ENCODE measurements at regions not wholly inside any gene's neighbourhood (a gene's known extent, or its start where the extent isn't known, plus 50 kb on each side); places are given as distances from the start of the nearest gene placed in this dataset.

DNA sequence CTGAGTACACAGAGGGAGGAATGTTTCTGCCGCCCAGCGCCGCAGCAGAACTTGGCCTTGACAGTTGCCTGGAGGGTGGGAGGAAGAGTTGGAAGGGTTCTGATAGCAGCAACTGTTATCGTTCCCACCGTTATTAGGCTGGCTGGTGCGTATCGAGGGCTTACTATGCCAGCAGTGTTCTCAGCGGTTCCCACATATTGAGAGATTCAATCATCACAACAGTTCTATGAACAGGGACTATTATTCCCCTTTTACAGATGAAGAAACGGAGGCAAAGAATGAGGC is 380.1 kb upstream of the SULF2 start:
- DNase-seq = no peak

- no peak for DNase-seq
Measured at GRCh38 chr20:48164566-48165400, 379.5 kb upstream of the SULF2 start.

DNA sequence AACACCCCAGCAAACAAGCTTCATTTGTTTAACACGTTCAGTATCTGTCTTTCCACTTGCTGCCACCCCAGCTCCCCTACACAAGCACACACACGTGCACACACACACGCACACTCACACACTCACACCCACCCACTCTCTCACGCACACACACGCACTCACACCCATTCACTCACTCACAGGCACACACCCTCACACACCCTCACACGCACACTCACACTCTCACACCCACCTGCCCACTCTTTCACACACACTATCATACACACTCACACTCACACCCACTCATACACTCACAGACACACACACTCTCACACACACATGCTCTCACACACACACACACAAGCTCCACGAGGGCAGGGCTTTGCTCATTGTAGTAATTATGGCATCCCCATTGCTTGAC is 378.8 kb upstream of the SULF2 start:
- DNase-seq = no peak

DNA sequence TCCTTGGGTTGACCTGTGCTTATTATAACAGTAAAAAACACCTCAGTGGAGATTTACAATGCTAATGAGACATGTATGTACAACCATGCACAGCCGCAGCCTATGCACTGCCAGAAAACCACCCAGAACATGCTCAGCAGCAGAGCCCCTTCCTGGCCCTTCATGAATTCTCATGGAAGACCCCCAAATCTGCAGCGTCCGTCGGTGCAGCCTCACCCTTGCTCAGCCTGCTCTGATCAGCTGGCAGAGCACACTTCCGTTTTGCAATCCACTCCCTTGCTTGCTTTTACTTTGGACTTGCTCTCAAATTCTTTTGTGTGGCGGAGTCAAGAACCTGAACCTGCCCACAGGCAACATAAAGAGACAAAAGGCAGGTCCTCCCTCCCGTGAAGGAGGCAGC is 378.2 kb upstream of the SULF2 start:
- no peak for DNase-seq

DNA sequence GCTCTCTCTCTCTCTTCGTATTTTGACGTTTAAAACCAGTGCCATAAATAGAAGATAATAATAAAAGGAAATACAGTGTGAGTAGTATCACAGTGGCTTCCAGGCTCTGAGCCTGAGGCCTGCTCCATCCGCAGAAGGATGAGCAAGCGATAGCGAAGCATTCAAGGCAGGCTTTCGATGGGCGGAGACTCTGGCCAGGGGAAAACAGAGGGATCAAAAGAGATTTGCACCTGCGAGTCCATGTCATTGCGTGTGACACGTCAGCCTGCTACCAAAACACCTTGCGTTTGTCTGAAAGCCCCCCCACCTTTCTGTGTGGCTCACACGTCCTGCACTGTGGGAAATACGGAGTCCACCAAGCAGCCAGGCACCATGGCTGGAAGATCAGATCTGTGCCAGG is 377.3 kb upstream of the SULF2 start:
- no peak for DNase-seq

GRCh38 chr20:48159145-48160008 is 374.1 kb upstream of the SULF2 start:
- no peak for DNase-seq

- no peak for DNase-seq
Measured at GRCh38 chr20:48158014-48158413, 372.7 kb upstream of the SULF2 start.

- DNase-seq = no peak
Measured at GRCh38 chr20:48156951-48157700, 371.8 kb upstream of the SULF2 start.

GRCh38 chr20:48156521-48156920 is 371.2 kb upstream of the SULF2 start:
- no peak for DNase-seq

- no peak for DNase-seq
Measured at GRCh38 chr20:48155268-48155667, 370.0 kb upstream of the SULF2 start.

GRCh38 chr20:48154040-48154765 is 368.9 kb upstream of the SULF2 start:
- no peak for DNase-seq

DNA sequence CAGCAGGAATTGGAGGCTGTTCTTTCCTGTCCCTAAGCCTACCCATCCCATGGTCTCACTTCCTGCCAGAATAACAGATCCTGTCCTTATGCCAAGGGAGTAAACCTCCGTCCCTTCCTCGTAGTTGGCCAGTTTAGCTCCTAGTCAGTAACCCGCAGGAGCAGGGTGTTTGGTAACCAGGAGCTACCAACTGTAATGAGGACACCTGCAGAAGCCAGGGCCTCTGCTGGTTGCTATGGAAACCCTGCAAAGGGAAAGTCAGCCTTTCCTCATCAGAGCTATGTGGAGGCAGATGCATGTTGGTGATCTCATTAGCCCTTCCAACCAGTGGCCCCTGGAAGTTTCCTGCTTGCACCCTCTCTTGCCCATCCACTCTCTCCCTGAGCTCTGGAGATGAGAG is 368.2 kb upstream of the SULF2 start:
- DNase-seq = no peak

GRCh38 chr20:48153103-48153502 is 367.8 kb upstream of the SULF2 start:
- no peak for DNase-seq

DNA sequence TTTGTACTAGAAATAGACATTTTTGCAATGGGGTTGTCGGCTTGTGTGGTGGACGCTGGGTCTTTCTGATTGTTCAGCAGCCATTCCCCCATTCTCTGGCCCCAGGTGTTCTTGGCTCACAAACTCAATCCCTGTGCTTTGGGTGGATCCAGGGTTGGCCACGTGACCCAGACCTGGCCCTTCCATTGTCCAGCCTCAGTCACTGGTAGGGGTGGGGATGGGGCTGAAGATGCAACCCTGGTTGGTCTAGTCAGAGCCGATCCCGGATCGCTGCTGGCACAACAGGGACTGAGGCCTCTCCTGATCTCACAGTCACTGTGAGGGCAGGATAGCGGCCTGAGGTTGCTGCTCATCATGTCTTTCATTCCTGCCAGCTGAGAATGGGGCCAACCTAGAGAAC is 365.3 kb upstream of the SULF2 start:
- no peak for DNase-seq

DNA sequence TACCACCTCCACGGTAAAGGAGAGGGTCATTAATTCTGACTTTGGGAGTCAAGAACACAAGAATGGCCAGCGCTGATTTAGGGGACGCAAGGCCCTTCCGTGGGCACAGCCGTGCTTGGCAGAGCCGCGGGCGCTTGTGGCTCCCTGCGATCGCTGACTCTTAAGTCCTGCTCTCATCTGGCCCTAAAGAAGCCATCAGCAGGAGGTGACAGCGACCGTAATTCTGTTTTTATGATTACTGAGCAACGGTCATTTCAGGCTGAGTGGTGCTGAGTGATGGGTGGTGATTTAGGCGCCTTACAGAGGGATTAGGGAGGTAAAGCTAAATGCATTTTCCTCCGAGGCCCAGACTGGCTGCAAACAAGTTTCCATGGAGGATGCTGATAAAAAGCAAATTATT is 364.6 kb upstream of the SULF2 start:
- DNase-seq = no peak

DNA sequence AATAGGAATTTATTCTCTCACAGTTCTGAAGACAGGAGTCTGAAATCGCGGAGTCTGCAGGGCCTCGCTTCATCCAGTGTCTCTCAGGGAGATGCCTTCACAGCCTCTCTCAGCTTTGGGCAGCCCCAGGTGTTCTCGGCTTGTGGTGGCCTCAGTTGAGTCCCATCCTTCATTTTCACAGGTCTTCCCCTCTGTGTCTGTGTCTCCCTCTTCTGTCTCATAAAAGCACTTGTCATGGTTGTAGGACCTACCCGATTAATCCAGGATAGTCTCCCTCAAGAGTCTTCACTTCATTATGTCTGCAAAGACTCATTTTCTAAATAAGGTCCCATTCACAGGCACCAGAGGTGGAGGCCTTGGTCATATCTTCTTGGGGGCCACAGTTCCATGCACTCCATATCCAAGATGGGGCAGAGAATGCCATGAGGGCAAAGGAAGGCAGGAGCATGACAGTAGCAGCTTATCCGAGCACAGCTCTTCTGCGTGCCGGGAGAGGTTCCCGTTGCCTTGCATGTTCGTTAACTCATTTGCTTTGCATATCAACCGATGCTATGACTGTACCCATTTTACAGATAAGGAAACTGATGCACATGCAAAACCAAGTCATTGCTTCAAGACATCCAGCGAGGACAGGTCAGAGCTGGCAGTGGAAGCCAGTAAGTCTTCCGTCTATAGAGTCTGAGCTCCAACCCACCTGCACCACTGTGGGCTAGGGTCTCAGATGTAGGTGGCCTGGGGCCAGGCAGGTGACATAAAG is 363.8 kb upstream of the SULF2 start:
- DNase-seq = no peak

DNA sequence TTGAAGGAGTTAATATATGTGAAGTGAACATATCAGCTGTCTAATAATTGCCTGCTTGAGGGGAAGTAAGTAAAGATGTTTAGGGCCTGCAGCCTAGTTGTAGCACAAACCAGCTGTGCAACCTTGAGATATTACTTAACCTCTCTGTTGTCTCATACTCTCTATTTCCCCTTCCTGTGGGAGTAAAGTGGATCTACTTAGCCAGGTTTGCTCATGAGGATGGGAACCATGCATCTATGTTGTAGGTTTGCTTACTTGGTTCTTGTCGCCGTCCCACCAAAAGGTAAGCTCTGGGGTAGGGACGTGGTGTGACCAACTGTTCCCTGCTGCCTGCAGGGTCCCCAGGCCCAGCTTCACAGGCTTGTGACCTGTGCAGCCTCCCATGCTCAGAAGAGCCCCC is 362.7 kb upstream of the SULF2 start:
- no peak for DNase-seq

GRCh38 chr20:48147311-48147710 is 362.0 kb upstream of the SULF2 start:
- DNase-seq = no peak

GRCh38 chr20:48146877-48147276 is 361.6 kb upstream of the SULF2 start:
- no peak for DNase-seq

DNA sequence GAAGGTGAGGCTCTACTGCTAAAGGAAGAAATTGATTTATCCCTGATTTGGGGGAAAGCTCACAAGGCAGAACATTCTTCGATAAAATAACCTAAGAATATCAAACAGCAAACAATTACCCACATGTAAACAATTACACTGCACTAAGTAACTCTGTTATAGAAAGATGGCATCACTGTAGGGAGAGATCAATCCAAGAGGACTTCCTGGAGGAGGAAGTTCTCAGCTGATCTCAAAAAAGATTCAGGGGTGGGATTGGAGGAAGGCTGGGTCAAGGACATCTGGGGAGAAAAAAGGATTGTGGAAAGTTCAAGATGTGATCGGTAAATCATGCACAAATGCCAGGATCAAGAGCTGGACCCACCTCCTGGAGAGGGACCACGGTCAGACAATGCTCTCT is 361.0 kb upstream of the SULF2 start:
- no peak for DNase-seq

DNA sequence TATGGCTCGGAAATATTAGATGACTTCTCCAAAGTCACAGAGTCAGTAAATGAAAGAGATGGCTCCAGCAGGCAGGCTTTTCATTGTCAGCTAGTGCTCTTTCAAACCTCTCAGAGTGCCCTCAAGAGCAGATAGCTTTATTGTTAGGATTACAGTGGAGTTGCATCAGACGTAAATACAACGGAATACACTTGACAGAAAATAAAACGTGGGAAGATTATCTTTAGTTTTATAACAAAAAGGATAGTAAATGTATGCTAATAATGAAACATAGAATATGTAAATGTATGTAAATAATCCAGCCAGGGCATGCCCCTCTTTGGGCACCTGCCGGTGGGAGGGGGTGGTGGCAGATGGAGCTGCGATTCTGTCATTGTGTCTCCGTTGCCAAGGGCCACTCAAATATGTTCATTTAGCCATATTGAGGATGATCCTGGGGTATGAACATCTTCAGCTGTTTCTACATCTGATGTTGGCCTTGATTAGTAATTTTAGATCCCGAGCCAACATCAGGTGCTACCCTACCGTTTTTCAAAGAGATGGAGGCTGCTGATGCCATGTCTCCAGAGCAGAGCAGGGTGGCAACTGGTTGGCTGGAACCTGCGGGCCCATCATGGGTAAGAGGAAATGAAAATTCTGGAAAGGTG is 358.3 kb upstream of the SULF2 start:
- no peak for DNase-seq

DNA sequence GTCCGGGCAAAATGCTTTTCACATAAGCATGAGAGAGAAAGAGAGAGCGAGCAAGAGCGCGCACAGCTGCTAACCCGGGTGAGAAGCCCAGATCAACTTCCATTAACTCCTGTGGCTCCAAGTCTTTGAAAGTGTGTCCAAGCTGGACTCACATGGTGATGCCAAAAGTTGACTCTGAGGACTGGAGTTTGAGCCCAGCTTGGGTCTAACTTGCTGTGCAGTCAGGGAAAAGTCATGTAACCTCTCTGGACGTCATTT is 357.2 kb upstream of the SULF2 start:
- DNase-seq = no peak

Measured in hematopoietic multipotent progenitor cell treated with erythropoietin and hydrocortisone succinate and interleukin-3 and kit ligand, for 4 days (in vitro differentiated cells).